ENCODE measurements at regions not wholly inside any gene's neighbourhood (a gene's known extent, or its start where the extent isn't known, plus 50 kb on each side); places are given as distances from the start of the nearest gene placed in this dataset.

DNA sequence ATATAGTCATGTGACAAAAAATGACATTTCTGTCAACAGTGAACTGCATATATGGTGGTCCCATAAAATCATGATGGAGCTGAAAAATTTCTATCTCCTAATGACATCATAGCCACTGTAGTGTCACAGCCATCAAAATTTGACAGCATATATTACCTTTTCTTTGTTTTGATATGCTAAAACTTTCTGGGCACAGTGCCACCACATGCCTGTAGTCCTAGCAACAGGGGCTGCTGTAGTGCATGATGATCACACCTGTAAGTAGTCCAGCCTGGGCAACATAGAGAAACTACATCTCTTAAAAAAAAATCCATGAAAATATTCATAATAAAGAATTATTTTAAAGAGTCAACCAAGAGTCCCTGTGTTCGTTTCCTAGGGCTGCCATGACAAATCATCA is 155.5 kb upstream of the SERTAD2 start:
- Histone ChIP-seq H3K4me1 (ENCODE audit: insufficient read depth, low read length) (no peaks in the 10 kb centered on the region), H2BK120ac (ENCODE audit: low read depth, low read length, poor library complexity, severe bottlenecking) (no peak overlapping the region), H3K23me2 (ENCODE audit: insufficient read length, low read depth, low read length, poor library complexity, severe bottlenecking) (no peaks in the 10 kb centered on the region), H2AK5ac (ENCODE audit: insufficient read length, low read length) (no peak overlapping the region), H2BK15ac (ENCODE audit: low read depth, low read length) (no peak overlapping the region), H3K27ac (ENCODE audit: insufficient read length, low read depth, low read length) (no peak overlapping the region), H3K27me3 (ENCODE audit: insufficient read depth, low read length) (no peaks in the 10 kb centered on the region), H2BK12ac (ENCODE audit: insufficient read length, low read depth, low read length) (no peak overlapping the region), H3K9ac (ENCODE audit: extremely low read depth, insufficient read length, low read length) (no peak overlapping the region), H3K4me2 (ENCODE audit: insufficient read depth, insufficient read length, low read length) (no peak overlapping the region), H3K56ac (ENCODE audit: insufficient read length, low read depth, low read length) (no peak overlapping the region), H3K23ac (ENCODE audit: insufficient read length, low read depth, low read length) (no peak overlapping the region), H4K91ac (ENCODE audit: insufficient read length, low read depth, low read length) (no peak overlapping the region), H3K18ac (ENCODE audit: insufficient read length, low read depth, low read length) (no peak overlapping the region), H2AFZ (ENCODE audit: low read length) (no peak overlapping the region), H2BK20ac (ENCODE audit: low read depth, low read length, poor library complexity, severe bottlenecking) (no peak overlapping the region), H3T11ph (ENCODE audit: low read length) (no peak overlapping the region), H3K14ac (ENCODE audit: insufficient read depth, low read length) (no peak overlapping the region), H4K8ac (replicated peaks; ENCODE audit: insufficient read length, low read depth, low read length) (no peak overlapping the region), H4K20me1 (ENCODE audit: control insufficient read depth, insufficient read depth, insufficient read length) (no peaks in the 10 kb centered on the region), H2BK5ac (ENCODE audit: insufficient read length, low read length) (no peak overlapping the region), H3K9me3 (ENCODE audit: control insufficient read depth, low read depth, low read length) (no peaks in the 10 kb centered on the region), H4K5ac (ENCODE audit: insufficient read length, low read depth, low read length) (no peak overlapping the region), H3K4ac (ENCODE audit: low read depth, low read length) (no peak overlapping the region), H3K79me1 (ENCODE audit: insufficient read depth, low read depth, low read length, poor library complexity, severe bottlenecking) (no peaks in the 10 kb centered on the region), H3K79me2 (ENCODE audit: insufficient read depth, low read length) (no peaks in the 10 kb centered on the region)
- Mint-ChIP-seq H3K36me3 (ENCODE audit: insufficient read depth in 1 of 3, low read depth in 3 of 3) (no peaks in the 10 kb centered on the region), H3K4me3 (no peak overlapping the region), H3K27ac (no peak overlapping the region), H3K27me3 (ENCODE audit: low read depth) (peaks cover 11% of the 10 kb centered on the region), H3K4me1 (peaks cover 2 to 3% of the 10 kb centered on the region in 2 experiments; a peak in 3 of 4 replicates), H3K9me3 (no peaks in the 10 kb centered on the region; a peak in 1 of 5 replicates)
- TF ChIP-seq, protein P1, sequence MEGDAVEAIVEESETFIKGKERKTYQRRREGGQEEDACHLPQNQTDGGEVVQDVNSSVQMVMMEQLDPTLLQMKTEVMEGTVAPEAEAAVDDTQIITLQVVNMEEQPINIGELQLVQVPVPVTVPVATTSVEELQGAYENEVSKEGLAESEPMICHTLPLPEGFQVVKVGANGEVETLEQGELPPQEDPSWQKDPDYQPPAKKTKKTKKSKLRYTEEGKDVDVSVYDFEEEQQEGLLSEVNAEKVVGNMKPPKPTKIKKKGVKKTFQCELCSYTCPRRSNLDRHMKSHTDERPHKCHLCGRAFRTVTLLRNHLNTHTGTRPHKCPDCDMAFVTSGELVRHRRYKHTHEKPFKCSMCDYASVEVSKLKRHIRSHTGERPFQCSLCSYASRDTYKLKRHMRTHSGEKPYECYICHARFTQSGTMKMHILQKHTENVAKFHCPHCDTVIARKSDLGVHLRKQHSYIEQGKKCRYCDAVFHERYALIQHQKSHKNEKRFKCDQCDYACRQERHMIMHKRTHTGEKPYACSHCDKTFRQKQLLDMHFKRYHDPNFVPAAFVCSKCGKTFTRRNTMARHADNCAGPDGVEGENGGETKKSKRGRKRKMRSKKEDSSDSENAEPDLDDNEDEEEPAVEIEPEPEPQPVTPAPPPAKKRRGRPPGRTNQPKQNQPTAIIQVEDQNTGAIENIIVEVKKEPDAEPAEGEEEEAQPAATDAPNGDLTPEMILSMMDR (conservative IDR thresholded peaks at IDR 0.05) = no peak
- no peak for DNase-seq
- WGBS (ENCODE audit: extremely low coverage, insufficient read length, low lambda C conversion rate) = no CpG with 5 or more reads among the region's 1 CpG

All from H9 (cell line).